ENCODE measurements at regions not wholly inside any gene's neighbourhood (a gene's known extent, or its start where the extent isn't known, plus 50 kb on each side); places are given as distances from the start of the nearest gene placed in this dataset.

DNA sequence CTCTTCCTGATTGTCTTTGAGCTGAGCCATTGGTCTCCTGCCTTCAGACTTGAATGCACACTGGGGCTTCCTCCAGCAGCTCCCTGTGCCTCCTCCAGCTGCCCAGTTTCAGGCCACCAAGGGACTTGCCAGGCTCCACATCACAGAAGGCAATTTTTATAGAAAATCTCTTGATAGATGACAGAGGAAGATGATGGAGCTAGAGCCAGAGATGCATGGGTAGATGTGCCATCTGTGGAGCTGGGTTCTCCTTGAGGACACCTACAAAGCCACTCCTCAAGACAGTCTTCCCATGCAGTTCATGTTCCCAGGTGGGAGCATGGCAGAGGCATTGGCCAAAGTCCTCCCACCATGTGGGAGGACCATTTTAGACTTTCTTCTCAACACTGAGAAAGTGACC lies 239.6 kb upstream of the IRX1 start:
- Mint-ChIP-seq H3K4me1 (no peaks in the 10 kb centered on the region), H3K36me3 (ENCODE audit: low read depth) (no peaks in the 10 kb centered on the region), H3K4me3 (no peak overlapping the region), H3K27me3 (ENCODE audit: insufficient read depth, low read depth, poor library complexity) (no peaks in the 10 kb centered on the region), H3K27ac (no peak overlapping the region), H3K9me3 (peaks cover 3% of the 10 kb centered on the region)
- DNase-seq (ENCODE audit: low spot score), result no peak
- Histone ChIP-seq H3K27ac (ENCODE audit: low read depth) (no peak overlapping the region), H3K4me3 (no peak overlapping the region), H3K27me3 (ENCODE audit: insufficient read depth) (no peaks in the 10 kb centered on the region), H3K4me2 (no peak overlapping the region), H3F3A (replicated peaks; ENCODE audit: low read depth) (no peaks in the 10 kb centered on the region), H3K36me3 (ENCODE audit: insufficient read depth) (no peaks in the 10 kb centered on the region), H3K79me2 (replicated peaks; ENCODE audit: insufficient read depth) (no peaks in the 10 kb centered on the region), H3K9me2 (ENCODE audit: insufficient read depth) (peaks cover under 1% of the 10 kb centered on the region; the same call in 1 of the 2 replicates), H4K20me1 (replicated peaks; ENCODE audit: insufficient read depth) (no peaks in the 10 kb centered on the region), H3K4me1 (ENCODE audit: insufficient read depth) (no peaks in the 10 kb centered on the region), H2AFZ (no peak overlapping the region)
- no peak for ATAC-seq
- TF ChIP-seq, protein P1, sequence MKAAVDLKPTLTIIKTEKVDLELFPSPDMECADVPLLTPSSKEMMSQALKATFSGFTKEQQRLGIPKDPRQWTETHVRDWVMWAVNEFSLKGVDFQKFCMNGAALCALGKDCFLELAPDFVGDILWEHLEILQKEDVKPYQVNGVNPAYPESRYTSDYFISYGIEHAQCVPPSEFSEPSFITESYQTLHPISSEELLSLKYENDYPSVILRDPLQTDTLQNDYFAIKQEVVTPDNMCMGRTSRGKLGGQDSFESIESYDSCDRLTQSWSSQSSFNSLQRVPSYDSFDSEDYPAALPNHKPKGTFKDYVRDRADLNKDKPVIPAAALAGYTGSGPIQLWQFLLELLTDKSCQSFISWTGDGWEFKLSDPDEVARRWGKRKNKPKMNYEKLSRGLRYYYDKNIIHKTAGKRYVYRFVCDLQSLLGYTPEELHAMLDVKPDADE (IDR thresholded peaks at IDR 0.05), result no peak
- TF ChIP-seq, protein P2, sequence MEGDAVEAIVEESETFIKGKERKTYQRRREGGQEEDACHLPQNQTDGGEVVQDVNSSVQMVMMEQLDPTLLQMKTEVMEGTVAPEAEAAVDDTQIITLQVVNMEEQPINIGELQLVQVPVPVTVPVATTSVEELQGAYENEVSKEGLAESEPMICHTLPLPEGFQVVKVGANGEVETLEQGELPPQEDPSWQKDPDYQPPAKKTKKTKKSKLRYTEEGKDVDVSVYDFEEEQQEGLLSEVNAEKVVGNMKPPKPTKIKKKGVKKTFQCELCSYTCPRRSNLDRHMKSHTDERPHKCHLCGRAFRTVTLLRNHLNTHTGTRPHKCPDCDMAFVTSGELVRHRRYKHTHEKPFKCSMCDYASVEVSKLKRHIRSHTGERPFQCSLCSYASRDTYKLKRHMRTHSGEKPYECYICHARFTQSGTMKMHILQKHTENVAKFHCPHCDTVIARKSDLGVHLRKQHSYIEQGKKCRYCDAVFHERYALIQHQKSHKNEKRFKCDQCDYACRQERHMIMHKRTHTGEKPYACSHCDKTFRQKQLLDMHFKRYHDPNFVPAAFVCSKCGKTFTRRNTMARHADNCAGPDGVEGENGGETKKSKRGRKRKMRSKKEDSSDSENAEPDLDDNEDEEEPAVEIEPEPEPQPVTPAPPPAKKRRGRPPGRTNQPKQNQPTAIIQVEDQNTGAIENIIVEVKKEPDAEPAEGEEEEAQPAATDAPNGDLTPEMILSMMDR (conservative IDR thresholded peaks at IDR 0.05; ENCODE audit: low read depth in 2 of 2), result no peak
- TF ChIP-seq EZH2 (IDR thresholded peaks at IDR 0.05; ENCODE audit: low read depth, unreplicated experiment), result no peak
- TF ChIP-seq JUNB (IDR thresholded peaks at IDR 0.05; ENCODE audit: unreplicated experiment), result no peak
- TF ChIP-seq NANOG (IDR thresholded peaks at IDR 0.05; ENCODE audit: borderline replicate concordance), result no peak
- TF ChIP-seq EZH2phosphoT487 (IDR thresholded peaks at IDR 0.05; ENCODE audit: unreplicated experiment), result no peak
- TF ChIP-seq POLR2AphosphoS5 (IDR thresholded peaks at IDR 0.05; ENCODE audit: low read depth), result no peak
- TF ChIP-seq, protein P3, sequence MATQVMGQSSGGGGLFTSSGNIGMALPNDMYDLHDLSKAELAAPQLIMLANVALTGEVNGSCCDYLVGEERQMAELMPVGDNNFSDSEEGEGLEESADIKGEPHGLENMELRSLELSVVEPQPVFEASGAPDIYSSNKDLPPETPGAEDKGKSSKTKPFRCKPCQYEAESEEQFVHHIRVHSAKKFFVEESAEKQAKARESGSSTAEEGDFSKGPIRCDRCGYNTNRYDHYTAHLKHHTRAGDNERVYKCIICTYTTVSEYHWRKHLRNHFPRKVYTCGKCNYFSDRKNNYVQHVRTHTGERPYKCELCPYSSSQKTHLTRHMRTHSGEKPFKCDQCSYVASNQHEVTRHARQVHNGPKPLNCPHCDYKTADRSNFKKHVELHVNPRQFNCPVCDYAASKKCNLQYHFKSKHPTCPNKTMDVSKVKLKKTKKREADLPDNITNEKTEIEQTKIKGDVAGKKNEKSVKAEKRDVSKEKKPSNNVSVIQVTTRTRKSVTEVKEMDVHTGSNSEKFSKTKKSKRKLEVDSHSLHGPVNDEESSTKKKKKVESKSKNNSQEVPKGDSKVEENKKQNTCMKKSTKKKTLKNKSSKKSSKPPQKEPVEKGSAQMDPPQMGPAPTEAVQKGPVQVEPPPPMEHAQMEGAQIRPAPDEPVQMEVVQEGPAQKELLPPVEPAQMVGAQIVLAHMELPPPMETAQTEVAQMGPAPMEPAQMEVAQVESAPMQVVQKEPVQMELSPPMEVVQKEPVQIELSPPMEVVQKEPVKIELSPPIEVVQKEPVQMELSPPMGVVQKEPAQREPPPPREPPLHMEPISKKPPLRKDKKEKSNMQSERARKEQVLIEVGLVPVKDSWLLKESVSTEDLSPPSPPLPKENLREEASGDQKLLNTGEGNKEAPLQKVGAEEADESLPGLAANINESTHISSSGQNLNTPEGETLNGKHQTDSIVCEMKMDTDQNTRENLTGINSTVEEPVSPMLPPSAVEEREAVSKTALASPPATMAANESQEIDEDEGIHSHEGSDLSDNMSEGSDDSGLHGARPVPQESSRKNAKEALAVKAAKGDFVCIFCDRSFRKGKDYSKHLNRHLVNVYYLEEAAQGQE (IDR thresholded peaks at IDR 0.05; ENCODE audit: unreplicated experiment), result no peak
- TF ChIP-seq ZNF114 (CRISPR knock-in tag; IDR thresholded peaks at IDR 0.05), result no peak
- TF ChIP-seq ZNF331 (CRISPR knock-in tag; IDR thresholded peaks at IDR 0.05; ENCODE audit: low read depth), result no peak
- TF ChIP-seq, protein P4, sequence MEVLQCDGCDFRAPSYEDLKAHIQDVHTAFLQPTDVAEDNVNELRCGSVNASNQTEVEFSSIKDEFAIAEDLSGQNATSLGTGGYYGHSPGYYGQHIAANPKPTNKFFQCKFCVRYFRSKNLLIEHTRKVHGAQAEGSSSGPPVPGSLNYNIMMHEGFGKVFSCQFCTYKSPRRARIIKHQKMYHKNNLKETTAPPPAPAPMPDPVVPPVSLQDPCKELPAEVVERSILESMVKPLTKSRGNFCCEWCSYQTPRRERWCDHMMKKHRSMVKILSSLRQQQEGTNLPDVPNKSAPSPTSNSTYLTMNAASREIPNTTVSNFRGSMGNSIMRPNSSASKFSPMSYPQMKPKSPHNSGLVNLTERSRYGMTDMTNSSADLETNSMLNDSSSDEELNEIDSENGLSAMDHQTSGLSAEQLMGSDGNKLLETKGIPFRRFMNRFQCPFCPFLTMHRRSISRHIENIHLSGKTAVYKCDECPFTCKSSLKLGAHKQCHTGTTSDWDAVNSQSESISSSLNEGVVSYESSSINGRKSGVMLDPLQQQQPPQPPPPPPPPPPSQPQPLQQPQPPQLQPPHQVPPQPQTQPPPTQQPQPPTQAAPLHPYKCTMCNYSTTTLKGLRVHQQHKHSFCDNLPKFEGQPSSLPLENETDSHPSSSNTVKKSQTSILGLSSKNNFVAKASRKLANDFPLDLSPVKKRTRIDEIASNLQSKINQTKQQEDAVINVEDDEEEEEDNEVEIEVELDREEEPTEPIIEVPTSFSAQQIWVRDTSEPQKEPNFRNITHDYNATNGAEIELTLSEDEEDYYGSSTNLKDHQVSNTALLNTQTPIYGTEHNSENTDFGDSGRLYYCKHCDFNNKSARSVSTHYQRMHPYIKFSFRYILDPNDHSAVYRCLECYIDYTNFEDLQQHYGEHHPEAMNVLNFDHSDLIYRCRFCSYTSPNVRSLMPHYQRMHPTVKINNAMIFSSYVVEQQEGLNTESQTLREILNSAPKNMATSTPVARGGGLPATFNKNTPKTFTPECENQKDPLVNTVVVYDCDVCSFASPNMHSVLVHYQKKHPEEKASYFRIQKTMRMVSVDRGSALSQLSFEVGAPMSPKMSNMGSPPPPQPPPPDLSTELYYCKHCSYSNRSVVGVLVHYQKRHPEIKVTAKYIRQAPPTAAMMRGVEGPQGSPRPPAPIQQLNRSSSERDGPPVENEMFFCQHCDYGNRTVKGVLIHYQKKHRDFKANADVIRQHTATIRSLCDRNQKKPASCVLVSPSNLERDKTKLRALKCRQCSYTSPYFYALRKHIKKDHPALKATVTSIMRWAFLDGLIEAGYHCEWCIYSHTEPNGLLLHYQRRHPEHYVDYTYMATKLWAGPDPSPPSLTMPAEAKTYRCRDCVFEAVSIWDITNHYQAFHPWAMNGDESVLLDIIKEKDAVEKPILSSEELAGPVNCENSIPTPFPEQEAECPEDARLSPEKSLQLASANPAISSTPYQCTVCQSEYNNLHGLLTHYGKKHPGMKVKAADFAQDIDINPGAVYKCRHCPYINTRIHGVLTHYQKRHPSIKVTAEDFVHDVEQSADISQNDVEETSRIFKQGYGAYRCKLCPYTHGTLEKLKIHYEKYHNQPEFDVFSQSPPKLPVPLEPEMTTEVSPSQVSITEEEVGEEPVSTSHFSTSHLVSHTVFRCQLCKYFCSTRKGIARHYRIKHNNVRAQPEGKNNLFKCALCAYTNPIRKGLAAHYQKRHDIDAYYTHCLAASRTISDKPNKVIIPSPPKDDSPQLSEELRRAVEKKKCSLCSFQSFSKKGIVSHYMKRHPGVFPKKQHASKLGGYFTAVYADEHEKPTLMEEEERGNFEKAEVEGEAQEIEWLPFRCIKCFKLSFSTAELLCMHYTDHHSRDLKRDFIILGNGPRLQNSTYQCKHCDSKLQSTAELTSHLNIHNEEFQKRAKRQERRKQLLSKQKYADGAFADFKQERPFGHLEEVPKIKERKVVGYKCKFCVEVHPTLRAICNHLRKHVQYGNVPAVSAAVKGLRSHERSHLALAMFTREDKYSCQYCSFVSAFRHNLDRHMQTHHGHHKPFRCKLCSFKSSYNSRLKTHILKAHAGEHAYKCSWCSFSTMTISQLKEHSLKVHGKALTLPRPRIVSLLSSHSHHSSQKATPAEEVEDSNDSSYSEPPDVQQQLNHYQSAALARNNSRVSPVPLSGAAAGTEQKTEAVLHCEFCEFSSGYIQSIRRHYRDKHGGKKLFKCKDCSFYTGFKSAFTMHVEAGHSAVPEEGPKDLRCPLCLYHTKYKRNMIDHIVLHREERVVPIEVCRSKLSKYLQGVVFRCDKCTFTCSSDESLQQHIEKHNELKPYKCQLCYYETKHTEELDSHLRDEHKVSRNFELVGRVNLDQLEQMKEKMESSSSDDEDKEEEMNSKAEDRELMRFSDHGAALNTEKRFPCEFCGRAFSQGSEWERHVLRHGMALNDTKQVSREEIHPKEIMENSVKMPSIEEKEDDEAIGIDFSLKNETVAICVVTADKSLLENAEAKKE (CRISPR knock-in tag; IDR thresholded peaks at IDR 0.05), result no peak
- TF ChIP-seq CREB1 (CRISPR knock-in tag; IDR thresholded peaks at IDR 0.05; ENCODE audit: low read depth), result no peak
- no peak for TF ChIP-seq STAT1 (IDR thresholded peaks at IDR 0.05; ENCODE audit: unreplicated experiment)
